Hepatocyte (in vitro differentiated cells): ENCODE measurements at regions not wholly inside any gene's neighbourhood (a gene's known extent, or its start where the extent isn't known, plus 50 kb on each side); places are given as distances from the start of the nearest gene placed in this dataset.

Source experiments
- EZH2 ChIP-seq: fragments of 200-600 bp; sonication (generic); IDR thresholded peaks from 2 replicates; pipeline ENCODE4 v1.6.1; 2016; ENCODE audit warnings: antibody characterized with exemption, mild to moderate bottlenecking, borderline replicate concordance
- TF ChIP-seq, protein P1 (sequence below): fragments of 200-600 bp; sonication (generic); IDR thresholded peaks from 2 replicates; pipeline ENCODE4 v1.5.1; 2016; ENCODE audit warnings: antibody characterized with exemption, mild to moderate bottlenecking; ENCODE audit not compliant: poor library complexity

DNA sequence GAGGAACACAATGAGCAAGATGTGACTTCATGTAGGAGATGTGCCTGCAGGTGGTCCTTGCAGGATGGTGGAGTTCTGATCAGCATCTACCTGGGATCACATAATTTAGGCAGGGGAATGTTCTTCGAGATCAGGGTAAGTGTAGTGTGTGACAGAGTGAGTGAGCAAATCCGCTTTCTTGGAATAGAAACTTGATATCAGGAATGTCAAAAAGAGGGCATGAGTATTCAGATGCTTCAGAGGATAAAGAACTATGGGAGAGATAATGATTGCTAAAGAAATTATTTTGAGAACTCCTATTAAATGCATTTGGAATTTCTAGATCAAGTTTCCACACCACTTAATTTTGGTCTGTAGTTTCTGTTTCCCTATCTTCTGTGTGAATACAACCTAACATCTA lies 463.6 kb upstream of the SLC14A2 start:
- TF ChIP-seq, protein P1, sequence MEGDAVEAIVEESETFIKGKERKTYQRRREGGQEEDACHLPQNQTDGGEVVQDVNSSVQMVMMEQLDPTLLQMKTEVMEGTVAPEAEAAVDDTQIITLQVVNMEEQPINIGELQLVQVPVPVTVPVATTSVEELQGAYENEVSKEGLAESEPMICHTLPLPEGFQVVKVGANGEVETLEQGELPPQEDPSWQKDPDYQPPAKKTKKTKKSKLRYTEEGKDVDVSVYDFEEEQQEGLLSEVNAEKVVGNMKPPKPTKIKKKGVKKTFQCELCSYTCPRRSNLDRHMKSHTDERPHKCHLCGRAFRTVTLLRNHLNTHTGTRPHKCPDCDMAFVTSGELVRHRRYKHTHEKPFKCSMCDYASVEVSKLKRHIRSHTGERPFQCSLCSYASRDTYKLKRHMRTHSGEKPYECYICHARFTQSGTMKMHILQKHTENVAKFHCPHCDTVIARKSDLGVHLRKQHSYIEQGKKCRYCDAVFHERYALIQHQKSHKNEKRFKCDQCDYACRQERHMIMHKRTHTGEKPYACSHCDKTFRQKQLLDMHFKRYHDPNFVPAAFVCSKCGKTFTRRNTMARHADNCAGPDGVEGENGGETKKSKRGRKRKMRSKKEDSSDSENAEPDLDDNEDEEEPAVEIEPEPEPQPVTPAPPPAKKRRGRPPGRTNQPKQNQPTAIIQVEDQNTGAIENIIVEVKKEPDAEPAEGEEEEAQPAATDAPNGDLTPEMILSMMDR: no peak
- TF ChIP-seq EZH2: no peak
